IMR-90 (cell line): ENCODE measurements at regions not wholly inside any gene's neighbourhood (a gene's known extent, or its start where the extent isn't known, plus 50 kb on each side); places are given as distances from the start of the nearest gene placed in this dataset.

Source experiments
- ATAC-seq: fragments of 200-7000 bp; cut with Tn5 transposase; 2 replicates; pipeline ENCODE4 v1.9.1; 2020; ENCODE audit warnings: low read depth, mild to moderate bottlenecking, moderate library complexity
- BruUV-seq: library from RNA; stranded (reverse); fragments of 400-500 nt; replicated peaks from 2 replicates; lab custom pipeline; 2021; lab: Mats Ljungman, UMichigan
- CTCF ChIA-PET: fragments of 300-600 bp; formaldehyde crosslinking; extraction: SDS; loops from one replicate; lab custom pipeline; 2021; ENCODE audit warnings: antibody characterized with exemption; lab: Yijun Ruan, JAX
- POLR2A ChIA-PET: fragments of 300-600 bp; sonication (Branson Sonifier 250); formaldehyde crosslinking; loops from one replicate; lab custom pipeline; 2022; ENCODE audit warnings: antibody characterized with exemption; ENCODE audit not compliant: unreplicated experiment; lab: Charles Lee
- DNase-seq: peaks from one replicate; pipeline ENCODE4 v3.0.0; 2013
- H2AFZ ChIP-seq: replicated peaks from 2 replicates; pipeline ENCODE3; 2013; ENCODE audit warnings: low read length, mild to moderate bottlenecking; ENCODE audit not compliant: poor library complexity
- H2AK5ac ChIP-seq: 2 replicates; pipeline ENCODE4 v1.6.1; 2013; ENCODE audit warnings: low read depth, low read length, inconsistent platforms
- H2AK9ac ChIP-seq: replicated peaks from 2 replicates; pipeline ENCODE3; 2013; ENCODE audit warnings: mild to moderate bottlenecking, low read depth, low read length, moderate library complexity; ENCODE audit not compliant: poor library complexity
- H2BK120ac ChIP-seq: 2 replicates; pipeline ENCODE4 v1.6.1; 2013; ENCODE audit warnings: low read depth, low read length, inconsistent platforms
- H2BK15ac ChIP-seq: 3 replicates; pipeline ENCODE4 v1.6.1; 2013; ENCODE audit warnings: low read depth, low read length, inconsistent platforms
- H2BK20ac ChIP-seq: 2 replicates; pipeline ENCODE4 v1.6.1; 2013; ENCODE audit warnings: low read depth, mild to moderate bottlenecking, inconsistent platforms, low read length, moderate library complexity
- H2BK5ac ChIP-seq: 2 replicates; pipeline ENCODE4 v1.6.1; 2013; ENCODE audit warnings: mild to moderate bottlenecking, low read depth, low read length, inconsistent platforms; ENCODE audit not compliant: poor library complexity, severe bottlenecking
- H3K14ac ChIP-seq: replicated peaks from 2 replicates; pipeline ENCODE4 v1.6.1; 2013; ENCODE audit warnings: low read depth, low read length, inconsistent platforms
- H3K18ac ChIP-seq: 2 replicates; pipeline ENCODE4 v1.6.1; 2013; ENCODE audit warnings: low read depth, low read length, control low read depth
- H3K23ac ChIP-seq: 2 replicates; pipeline ENCODE4 v1.6.1; 2013; ENCODE audit warnings: low read depth, low read length, inconsistent platforms
- H3K27ac ChIP-seq: 2 replicates; pipeline ENCODE4 v1.5.1; 2013; ENCODE audit warnings: mild to moderate bottlenecking, control low read depth, low read length; ENCODE audit not compliant: insufficient read depth
- H3K27me3 ChIP-seq: 2 replicates; pipeline ENCODE4 v1.6.1; 2013; ENCODE audit warnings: low read length; ENCODE audit not compliant: control insufficient read depth, insufficient read depth
- H3K36me3 ChIP-seq: 2 replicates; pipeline ENCODE4 v1.6.1; 2013; ENCODE audit warnings: low read length, mixed read lengths; ENCODE audit not compliant: control insufficient read depth, insufficient read depth
- H3K4ac ChIP-seq: 2 replicates; pipeline ENCODE4 v1.6.1; 2013; ENCODE audit warnings: low read depth, low read length, inconsistent platforms
- H3K4me1 ChIP-seq: 2 replicates; pipeline ENCODE4 v1.6.1; 2013; ENCODE audit warnings: low read length, mixed read lengths; ENCODE audit not compliant: control insufficient read depth, insufficient read depth
- H3K4me2 ChIP-seq: 2 replicates; pipeline ENCODE4 v1.6.1; 2013; ENCODE audit warnings: low read depth, mild to moderate bottlenecking, control low read depth, low read length, moderate library complexity
- H3K4me3 ChIP-seq: 2 replicates; pipeline ENCODE4 v1.5.1; 2013; ENCODE audit warnings: low read depth, mild to moderate bottlenecking, control low read depth, low read length, moderate library complexity; ENCODE audit not compliant: insufficient read depth
- H3K56ac ChIP-seq: 2 replicates; pipeline ENCODE4 v1.6.1; 2013; ENCODE audit warnings: low read length, inconsistent platforms; ENCODE audit not compliant: insufficient read depth; ENCODE audit errors: extremely low read depth
- H3K79me1 ChIP-seq, 2 experiments: 2 replicates each; pipeline ENCODE4 v1.6.1; 2013; ENCODE audit warnings: low read length in 2 of 2, inconsistent platforms in 1 of 2, low read depth in 1 of 2
- H3K9ac ChIP-seq: 2 replicates; pipeline ENCODE4 v1.6.1; 2013; ENCODE audit warnings: low read depth, low read length, control low read depth
- H3K9me1 ChIP-seq: 2 replicates; pipeline ENCODE4 v1.6.1; 2013; ENCODE audit warnings: low read length, inconsistent platforms; ENCODE audit not compliant: insufficient read depth
- H3K9me3 ChIP-seq: 2 replicates; pipeline ENCODE4 v1.6.1; 2013; ENCODE audit warnings: low read length; ENCODE audit not compliant: control insufficient read depth, insufficient read depth
- H4K20me1 ChIP-seq: 2 replicates; pipeline ENCODE4 v1.6.1; 2013; ENCODE audit warnings: low read length, inconsistent platforms; ENCODE audit not compliant: insufficient read depth
- H4K5ac ChIP-seq: 2 replicates; pipeline ENCODE4 v1.6.1; 2013; ENCODE audit warnings: mild to moderate bottlenecking, low read depth, low read length, control low read depth
- H4K8ac ChIP-seq, 2 experiments: 2 replicates each; pipeline ENCODE4 v1.6.1; 2013; ENCODE audit warnings: low read depth in 2 of 2, low read length in 2 of 2, control low read depth in 1 of 2, inconsistent platforms in 1 of 2
- H4K91ac ChIP-seq: 2 replicates; pipeline ENCODE4 v1.6.1; 2013; ENCODE audit warnings: low read depth, low read length, inconsistent platforms; ENCODE audit not compliant: insufficient read depth
- CHD1 ChIP-seq: IDR thresholded peaks from 2 replicates; pipeline ENCODE4 v1.6.1; 2012; ENCODE audit warnings: low read depth, low read length, improper control_type of control experiment
- MAFK ChIP-seq: IDR thresholded peaks from 2 replicates; pipeline ENCODE4 v1.6.1; 2012; ENCODE audit warnings: low read depth, low read length, improper control_type of control experiment
- MXI1 ChIP-seq: IDR thresholded peaks from 2 replicates; pipeline ENCODE4 v1.6.1; 2012; ENCODE audit warnings: low read depth, mild to moderate bottlenecking, low read length, moderate library complexity, borderline replicate concordance
- POLR2A ChIP-seq: IDR thresholded peaks from 2 replicates; pipeline ENCODE4 v1.6.1; 2012; ENCODE audit warnings: mild to moderate bottlenecking, low read depth, low read length
- SMC3 ChIP-seq: fragments of 150-350 bp; IDR thresholded peaks from 2 replicates; pipeline ENCODE4 v1.6.1; 2016; ENCODE audit warnings: low read depth, mild to moderate bottlenecking, antibody characterized with exemption, low read length, moderate library complexity
- dilution Hi-C: fragments of 300-500 bp; cut with HindIII; formaldehyde crosslinking; loops from one replicate; pipeline ENCODE4 v1.14.3; 2018; ENCODE audit warnings: low sequenced_read_pairs; ENCODE audit not compliant: unreplicated experiment
- in situ Hi-C: fragments of 300-500 bp; cut with MboI; formaldehyde crosslinking; loops from 3 replicates; pipeline ENCODE4 v1.14.3; 2019; ENCODE audit warnings: low sequenced_read_pairs, inconsistent platforms, mixed read lengths
- intact Hi-C: fragments of 100-400 bp; cut with micrococcal nuclease; formaldehyde crosslinking; loops from 2 replicates; pipeline ENCODE4 v1.10.0; 2022
- TF ChIP-seq, protein P1 (sequence below): fragments of 150-350 bp; IDR thresholded peaks from 2 replicates; pipeline ENCODE4 v1.6.1; 2016; ENCODE audit warnings: low read depth, mild to moderate bottlenecking, low read length, moderate library complexity, borderline replicate concordance

DNA sequence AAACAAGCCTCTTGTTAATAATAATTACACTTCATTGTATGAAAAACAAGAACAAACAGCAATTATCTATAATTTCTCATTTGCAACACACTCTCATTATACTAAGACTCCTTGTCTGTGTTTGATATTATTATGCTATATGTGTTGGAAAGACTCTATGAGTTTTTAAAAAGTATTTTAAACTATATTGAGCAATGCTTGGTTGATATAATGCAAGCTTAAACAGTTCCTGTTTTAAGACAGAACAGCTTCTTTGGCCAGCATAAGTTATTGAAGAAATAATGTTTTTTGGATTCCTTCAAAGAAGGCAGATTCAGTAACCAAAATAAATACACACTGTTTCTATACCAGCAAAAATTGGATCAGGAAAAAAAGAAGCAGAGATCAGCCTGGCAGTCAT lies 871.4 kb downstream of the MAT2B start:
- no peak overlapping the region for H2BK15ac ChIP-seq
- H3K4ac ChIP-seq: no peak overlapping the region
- no peaks in the 10 kb centered on the region for H3K4me1 ChIP-seq
- H3K27me3 ChIP-seq: no peaks in the 10 kb centered on the region
- H2BK5ac ChIP-seq: no peak overlapping the region
- H2AK5ac ChIP-seq: no peak overlapping the region
- H4K20me1 ChIP-seq: no peaks in the 10 kb centered on the region
- no peak overlapping the region for H2AFZ ChIP-seq
- no peak overlapping the region for H3K56ac ChIP-seq
- in situ Hi-C loops: no loop called here
- H3K4me3 ChIP-seq: no peak overlapping the region
- H4K8ac ChIP-seq: no peak overlapping the region
- CTCF ChIA-PET: no interaction called here
- no peak overlapping the region for H4K5ac ChIP-seq
- H3K9me1 ChIP-seq: no peaks in the 10 kb centered on the region
- dilution Hi-C loops: no loop called here
- H3K36me3 ChIP-seq: no peaks in the 10 kb centered on the region
- intact Hi-C loops: no loop called here
- ATAC-seq: no peak
- no peak overlapping the region for H2AK9ac ChIP-seq
- no peak overlapping the region for H4K91ac ChIP-seq
- no peak overlapping the region for H2BK120ac ChIP-seq
- BruUV-seq: no TSS peak
- no peak for DNase-seq
- POLR2A ChIA-PET: no interaction called here
- H3K27ac ChIP-seq: no peak overlapping the region
- no peak overlapping the region for H2BK20ac ChIP-seq
- H3K14ac ChIP-seq: no peak overlapping the region
- H3K18ac ChIP-seq: no peak overlapping the region
- H3K9ac ChIP-seq: no peak overlapping the region
- H3K9me3 ChIP-seq: no peaks in the 10 kb centered on the region
- H3K79me1 ChIP-seq: no peaks in the 10 kb centered on the region
- H3K4me2 ChIP-seq: no peak overlapping the region
- TF ChIP-seq CHD1: no peak
- TF ChIP-seq MXI1: no peak
- no peak for TF ChIP-seq SMC3
- TF ChIP-seq MAFK: no peak
- TF ChIP-seq, protein P1, sequence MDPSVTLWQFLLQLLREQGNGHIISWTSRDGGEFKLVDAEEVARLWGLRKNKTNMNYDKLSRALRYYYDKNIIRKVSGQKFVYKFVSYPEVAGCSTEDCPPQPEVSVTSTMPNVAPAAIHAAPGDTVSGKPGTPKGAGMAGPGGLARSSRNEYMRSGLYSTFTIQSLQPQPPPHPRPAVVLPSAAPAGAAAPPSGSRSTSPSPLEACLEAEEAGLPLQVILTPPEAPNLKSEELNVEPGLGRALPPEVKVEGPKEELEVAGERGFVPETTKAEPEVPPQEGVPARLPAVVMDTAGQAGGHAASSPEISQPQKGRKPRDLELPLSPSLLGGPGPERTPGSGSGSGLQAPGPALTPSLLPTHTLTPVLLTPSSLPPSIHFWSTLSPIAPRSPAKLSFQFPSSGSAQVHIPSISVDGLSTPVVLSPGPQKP: no peak
- no peak for TF ChIP-seq POLR2A
- H3K23ac ChIP-seq: no peak overlapping the region
